Liver (tissue), 8 donors: ENCODE measurements at regions not wholly inside any gene's neighbourhood (a gene's known extent, or its start where the extent isn't known, plus 50 kb on each side); places are given as distances from the start of the nearest gene placed in this dataset.

Experiments used
- DNase-seq: peaks from one replicate; pipeline ENCODE4 v3.0.0-alpha.2; 2017; ENCODE audit warnings: low spot score
- H3K27ac ChIP-seq, 2 donors: one replicate each; pipeline ENCODE4 v1.7.0; 2013; ENCODE audit warnings: inconsistent platforms in 2 of 2, low read length in 2 of 2, control low read depth in 1 of 2, low read depth in 1 of 2, mild to moderate bottlenecking in 1 of 2
- H3K27me3 ChIP-seq, 4 donors: one replicate each; pipeline versions ENCODE4 v1.6.1 to v1.7.0; 2013; ENCODE audit warnings: low read length in 3 of 4, inconsistent platforms in 1 of 4, mild to moderate bottlenecking in 1 of 4, moderate library complexity in 1 of 4; ENCODE audit not compliant: control insufficient read depth in 4 of 4, insufficient read depth in 4 of 4
- H3K36me3 ChIP-seq, 4 donors: one replicate each; pipeline versions ENCODE4 v1.6.1 to v1.7.0; 2013; ENCODE audit warnings: low read length in 3 of 4, mild to moderate bottlenecking in 3 of 4, low read depth in 1 of 4, moderate library complexity in 1 of 4; ENCODE audit not compliant: control insufficient read depth in 4 of 4, insufficient read depth in 3 of 4
- H3K4me1 ChIP-seq, 4 donors: one replicate each; pipeline versions ENCODE4 v1.6.1 to v1.7.0; 2013; ENCODE audit warnings: low read length in 3 of 4, mild to moderate bottlenecking in 3 of 4, moderate library complexity in 1 of 4; ENCODE audit not compliant: control insufficient read depth in 4 of 4, insufficient read depth in 4 of 4
- H3K4me3 ChIP-seq, 3 donors: one replicate each; pipeline versions ENCODE4 v1.6.1 to v1.7.0; 2013; ENCODE audit warnings: low read length in 3 of 3, control low read depth in 1 of 3, low read depth in 1 of 3, mild to moderate bottlenecking in 1 of 3
- H3K9ac ChIP-seq, 2 donors: one replicate each; pipeline ENCODE4 v1.7.0; 2013; ENCODE audit warnings: low read length in 2 of 2, mild to moderate bottlenecking in 2 of 2, moderate library complexity in 2 of 2, control low read depth in 1 of 2, low read depth in 1 of 2
- H3K9me3 ChIP-seq, 4 donors: one replicate each; pipeline versions ENCODE4 v1.6.1 to v1.7.0; 2013; ENCODE audit warnings: low read length in 3 of 4; ENCODE audit not compliant: control insufficient read depth in 4 of 4
- ATF3 ChIP-seq: IDR thresholded peaks from 2 replicates; pipeline ENCODE4 v1.6.1; 2016; ENCODE audit warnings: antibody characterized with exemption
- EGR1 ChIP-seq, 2 donors: IDR thresholded peaks; 2 replicates each; pipeline ENCODE4 v1.6.1; 2016 to 2018; ENCODE audit warnings: antibody characterized with exemption in 2 of 2, low read depth in 2 of 2
- FOXA2 ChIP-seq: IDR thresholded peaks from 2 replicates; pipeline ENCODE4 v1.6.1; 2016; ENCODE audit warnings: antibody characterized with exemption
- GABPA ChIP-seq, 2 donors: IDR thresholded peaks in 1 of 2; conservative IDR thresholded peaks in 1 of 2; 2 replicates each; pipeline ENCODE4 v1.6.1; 2016; ENCODE audit warnings: antibody characterized with exemption in 2 of 2, mild to moderate bottlenecking in 1 of 2, moderate library complexity in 1 of 2
- HNF4A ChIP-seq, 2 donors: conservative IDR thresholded peaks; 2 replicates each; pipeline ENCODE4 v1.6.1; 2016; ENCODE audit warnings: antibody characterized with exemption in 2 of 2, mild to moderate bottlenecking in 2 of 2
- HNF4G ChIP-seq: IDR thresholded peaks from 2 replicates; pipeline ENCODE4 v1.6.1; 2016; ENCODE audit warnings: antibody characterized with exemption
- JUND ChIP-seq, 2 donors: IDR thresholded peaks; 2 replicates each; pipeline ENCODE4 v1.6.1; 2016; ENCODE audit warnings: antibody characterized with exemption in 2 of 2
- NR2F2 ChIP-seq: IDR thresholded peaks from 2 replicates; pipeline ENCODE4 v1.6.1; 2016; ENCODE audit warnings: antibody characterized with exemption
- RAD21 ChIP-seq, 2 donors: IDR thresholded peaks; 2 replicates each; pipeline ENCODE4 v1.6.1; 2016; ENCODE audit warnings: antibody characterized with exemption in 2 of 2, mild to moderate bottlenecking in 2 of 2
- REST ChIP-seq: IDR thresholded peaks from 2 replicates; pipeline ENCODE4 v1.6.1; 2016; ENCODE audit warnings: antibody characterized with exemption, mild to moderate bottlenecking
- RXRA ChIP-seq, 2 donors: IDR thresholded peaks; 2 replicates each; pipeline ENCODE4 v1.6.1; 2017 to 2018; ENCODE audit warnings: antibody characterized with exemption in 2 of 2, mild to moderate bottlenecking in 1 of 2
- SP1 ChIP-seq: IDR thresholded peaks from 2 replicates; pipeline ENCODE4 v1.6.1; 2018; ENCODE audit warnings: antibody characterized with exemption, mild to moderate bottlenecking
- TAF1 ChIP-seq: conservative IDR thresholded peaks from 2 replicates; pipeline ENCODE4 v1.6.1; 2016; ENCODE audit warnings: antibody characterized with exemption, mild to moderate bottlenecking
- YY1 ChIP-seq: IDR thresholded peaks from 2 replicates; pipeline ENCODE4 v1.6.1; 2016; ENCODE audit warnings: antibody characterized with exemption, mild to moderate bottlenecking
- WGBS: extraction: QIAGEN DNeasy Blood & Tissue Kit; methylation state at CpG from one replicate; pipeline ENCODE4 v1.1.7; 2013; 5-methylcytosine and 5-hydroxymethylcytosine counted together
- TF ChIP-seq, protein P1 (sequence below): IDR thresholded peaks from 2 replicates; pipeline ENCODE4 v1.6.1; 2016; ENCODE audit warnings: antibody characterized with exemption
- TF ChIP-seq, protein P2 (sequence below): fragments of 150-350 bp; IDR thresholded peaks from 2 replicates; pipeline ENCODE4 v1.5.1; 2017; ENCODE audit warnings: improper control_type of control experiment, low read depth, low read length; ENCODE audit not compliant: missing input control
- TF ChIP-seq, protein P3 (sequence below): IDR thresholded peaks from 2 replicates; pipeline ENCODE4 v1.6.1; 2016; ENCODE audit warnings: antibody characterized with exemption
- donor health status: healthy.
- donor health status: healthy.
- donor health status: healthy.
- donor health status: healthy.
- donor health status: healthy.

GRCh38 chr7:424961-425793 is 94.5 kb downstream of the PDGFA start:
- DNase-seq, result no peak

GRCh38 chr7:425794-426188 is 93.9 kb downstream of the PDGFA start:
- WGBS, result 66% methylated on average over 16 of the region's 16 CpGs
- no peaks in the 10 kb centered on the region for H3K9me3 ChIP-seq

More at GRCh38 chr7:424961-425793, 94.5 kb downstream of the PDGFA start:
- TF ChIP-seq RXRA (IDR thresholded peaks at IDR 0.05), result no peak
- TF ChIP-seq, protein P1, sequence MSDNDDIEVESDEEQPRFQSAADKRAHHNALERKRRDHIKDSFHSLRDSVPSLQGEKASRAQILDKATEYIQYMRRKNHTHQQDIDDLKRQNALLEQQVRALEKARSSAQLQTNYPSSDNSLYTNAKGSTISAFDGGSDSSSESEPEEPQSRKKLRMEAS, result no peak
- no peak for TF ChIP-seq RAD21 (IDR thresholded peaks at IDR 0.05)
- no peak for TF ChIP-seq EGR1 (IDR thresholded peaks at IDR 0.05; ENCODE audit: low read depth in 2 of 2)
- no peak for TF ChIP-seq ATF3
- no peak for TF ChIP-seq FOXA2
- TF ChIP-seq, protein P2, sequence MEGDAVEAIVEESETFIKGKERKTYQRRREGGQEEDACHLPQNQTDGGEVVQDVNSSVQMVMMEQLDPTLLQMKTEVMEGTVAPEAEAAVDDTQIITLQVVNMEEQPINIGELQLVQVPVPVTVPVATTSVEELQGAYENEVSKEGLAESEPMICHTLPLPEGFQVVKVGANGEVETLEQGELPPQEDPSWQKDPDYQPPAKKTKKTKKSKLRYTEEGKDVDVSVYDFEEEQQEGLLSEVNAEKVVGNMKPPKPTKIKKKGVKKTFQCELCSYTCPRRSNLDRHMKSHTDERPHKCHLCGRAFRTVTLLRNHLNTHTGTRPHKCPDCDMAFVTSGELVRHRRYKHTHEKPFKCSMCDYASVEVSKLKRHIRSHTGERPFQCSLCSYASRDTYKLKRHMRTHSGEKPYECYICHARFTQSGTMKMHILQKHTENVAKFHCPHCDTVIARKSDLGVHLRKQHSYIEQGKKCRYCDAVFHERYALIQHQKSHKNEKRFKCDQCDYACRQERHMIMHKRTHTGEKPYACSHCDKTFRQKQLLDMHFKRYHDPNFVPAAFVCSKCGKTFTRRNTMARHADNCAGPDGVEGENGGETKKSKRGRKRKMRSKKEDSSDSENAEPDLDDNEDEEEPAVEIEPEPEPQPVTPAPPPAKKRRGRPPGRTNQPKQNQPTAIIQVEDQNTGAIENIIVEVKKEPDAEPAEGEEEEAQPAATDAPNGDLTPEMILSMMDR, result no peak
- TF ChIP-seq HNF4G, result no peak
- TF ChIP-seq GABPA (IDR thresholded peaks at IDR 0.05 in 1 of 2, conservative IDR thresholded peaks at IDR 0.05 in 1 of 2), result no peak
- no peak for TF ChIP-seq SP1
- Histone ChIP-seq H3K4me1 (no peaks in the 10 kb centered on the region), H3K36me3 (no peaks in the 10 kb centered on the region), H3K27me3 (no peaks in the 10 kb centered on the region), H3K9me3 (no peaks in the 10 kb centered on the region), H3K4me3 (no peak overlapping the region), H3K9ac (no peak overlapping the region), H3K27ac (no peak overlapping the region)
- WGBS, result 85% methylated on average over 46 of the region's 46 CpGs

More at GRCh38 chr7:425794-426188, 93.9 kb downstream of the PDGFA start:
- no peaks in the 10 kb centered on the region for H3K4me1 ChIP-seq
- H3K36me3 ChIP-seq, result no peaks in the 10 kb centered on the region
- no peak overlapping the region for H3K4me3 ChIP-seq
- TF ChIP-seq NR2F2 (no peak), GABPA (IDR thresholded peaks at IDR 0.05 in 1 of 2, conservative IDR thresholded peaks at IDR 0.05 in 1 of 2) (no peak), REST (no peak), YY1 (no peak), TAF1 (no peak), FOXA2 (no peak), RXRA (IDR thresholded peaks at IDR 0.05) (no peak), HNF4A (conservative IDR thresholded peaks at IDR 0.05) (no peak), RAD21 (IDR thresholded peaks at IDR 0.05) (no peak), JUND (IDR thresholded peaks at IDR 0.05) (no peak), ATF3 (no peak), SP1 (no peak)
- TF ChIP-seq, protein P1, result no peak
- TF ChIP-seq, protein P2, result no peak
- TF ChIP-seq, protein P3, sequence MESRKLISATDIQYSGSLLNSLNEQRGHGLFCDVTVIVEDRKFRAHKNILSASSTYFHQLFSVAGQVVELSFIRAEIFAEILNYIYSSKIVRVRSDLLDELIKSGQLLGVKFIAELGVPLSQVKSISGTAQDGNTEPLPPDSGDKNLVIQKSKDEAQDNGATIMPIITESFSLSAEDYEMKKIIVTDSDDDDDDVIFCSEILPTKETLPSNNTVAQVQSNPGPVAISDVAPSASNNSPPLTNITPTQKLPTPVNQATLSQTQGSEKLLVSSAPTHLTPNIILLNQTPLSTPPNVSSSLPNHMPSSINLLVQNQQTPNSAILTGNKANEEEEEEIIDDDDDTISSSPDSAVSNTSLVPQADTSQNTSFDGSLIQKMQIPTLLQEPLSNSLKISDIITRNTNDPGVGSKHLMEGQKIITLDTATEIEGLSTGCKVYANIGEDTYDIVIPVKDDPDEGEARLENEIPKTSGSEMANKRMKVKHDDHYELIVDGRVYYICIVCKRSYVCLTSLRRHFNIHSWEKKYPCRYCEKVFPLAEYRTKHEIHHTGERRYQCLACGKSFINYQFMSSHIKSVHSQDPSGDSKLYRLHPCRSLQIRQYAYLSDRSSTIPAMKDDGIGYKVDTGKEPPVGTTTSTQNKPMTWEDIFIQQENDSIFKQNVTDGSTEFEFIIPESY, result no peak
- no peak for DNase-seq
- H3K27me3 ChIP-seq, result no peaks in the 10 kb centered on the region
- H3K27ac ChIP-seq, result no peak overlapping the region
- H3K9ac ChIP-seq, result no peak overlapping the region
